ENCODE measurements at regions not wholly inside any gene's neighbourhood (a gene's known extent, or its start where the extent isn't known, plus 50 kb on each side); places are given as distances from the start of the nearest gene placed in this dataset.

DNA sequence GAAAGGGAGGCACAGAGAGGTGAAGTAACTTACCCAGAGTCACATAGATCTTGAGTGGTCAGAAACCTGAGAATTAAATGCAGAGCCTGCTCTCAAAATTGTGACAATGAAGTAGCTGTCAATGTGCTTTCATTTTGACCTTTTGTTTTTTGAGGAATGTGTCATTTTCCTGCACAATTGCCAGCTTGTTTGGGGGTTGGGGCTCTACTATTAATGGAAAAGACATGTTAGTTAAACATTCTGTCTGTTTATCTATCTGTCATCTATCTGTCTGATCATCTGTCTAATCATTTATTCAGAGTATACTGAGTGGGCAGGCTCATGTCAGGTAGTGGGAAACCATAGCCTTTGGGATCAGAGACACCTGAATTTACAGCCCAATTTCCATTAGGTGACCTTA is 428.4 kb downstream of the TSN start:
- DNase-seq, result no peak

DNA sequence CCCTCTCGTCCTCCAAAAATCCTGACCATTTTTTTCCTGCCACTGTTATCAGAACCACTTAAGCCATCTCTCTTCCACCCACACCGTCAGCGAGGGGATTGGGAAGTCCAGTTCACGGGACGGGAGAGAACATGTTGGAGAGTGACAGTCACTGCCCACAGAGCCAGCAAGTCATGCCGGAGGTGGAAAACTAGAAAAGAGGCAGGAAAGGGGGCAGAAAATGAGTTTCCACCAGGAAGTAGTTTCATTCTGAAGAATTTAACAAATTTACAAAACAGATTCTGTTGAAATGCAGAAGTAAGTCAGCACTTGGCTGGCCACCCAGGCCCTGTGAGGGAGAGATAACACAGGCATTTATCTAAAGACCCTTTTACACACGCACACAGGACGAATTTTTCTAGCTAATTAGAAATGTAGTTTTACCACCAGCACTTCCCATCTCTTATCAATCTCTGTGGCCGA is 431.3 kb downstream of the TSN start:
- DNase-seq, result no peak

DNA sequence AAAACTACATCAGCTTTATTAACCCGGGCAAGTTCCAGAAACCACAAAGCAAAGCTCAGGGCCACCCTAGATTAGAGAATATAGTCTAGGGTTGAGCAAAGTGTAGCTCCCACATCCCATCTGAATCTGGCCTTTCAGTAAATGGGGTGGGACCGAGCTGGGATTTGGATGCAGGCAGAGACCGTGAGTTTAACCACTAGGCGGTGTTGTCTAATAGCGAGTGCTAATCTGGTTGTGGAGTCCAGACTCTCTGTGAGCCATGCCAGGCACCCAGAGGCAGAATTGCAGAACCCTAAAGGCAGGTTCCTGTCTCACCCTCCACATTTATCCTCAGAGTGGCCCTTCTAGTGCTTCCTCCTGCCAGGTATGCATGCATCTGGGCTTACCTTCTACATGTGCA is 435.9 kb downstream of the TSN start:
- DNase-seq, result peak; percentile 30

DNA sequence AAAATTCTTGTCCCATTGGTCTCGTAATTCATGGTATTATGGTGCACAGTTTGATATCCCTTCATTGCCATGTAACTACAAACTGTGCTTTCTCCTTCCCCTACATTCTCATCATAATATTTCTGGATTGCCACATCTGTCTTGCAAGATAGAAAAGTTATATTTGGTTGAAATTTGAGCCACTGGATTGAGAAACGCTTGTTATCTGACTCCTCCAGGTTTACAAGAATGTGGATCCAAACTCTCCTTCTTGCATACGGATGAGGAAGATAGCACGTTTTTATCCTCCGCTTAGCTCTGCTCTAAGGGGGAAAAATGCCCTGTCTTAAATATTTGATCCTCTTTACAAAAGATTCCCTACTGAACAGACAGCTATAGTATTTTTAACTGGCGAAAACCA is 438.2 kb downstream of the TSN start:
- DNase-seq, result no peak

DNA sequence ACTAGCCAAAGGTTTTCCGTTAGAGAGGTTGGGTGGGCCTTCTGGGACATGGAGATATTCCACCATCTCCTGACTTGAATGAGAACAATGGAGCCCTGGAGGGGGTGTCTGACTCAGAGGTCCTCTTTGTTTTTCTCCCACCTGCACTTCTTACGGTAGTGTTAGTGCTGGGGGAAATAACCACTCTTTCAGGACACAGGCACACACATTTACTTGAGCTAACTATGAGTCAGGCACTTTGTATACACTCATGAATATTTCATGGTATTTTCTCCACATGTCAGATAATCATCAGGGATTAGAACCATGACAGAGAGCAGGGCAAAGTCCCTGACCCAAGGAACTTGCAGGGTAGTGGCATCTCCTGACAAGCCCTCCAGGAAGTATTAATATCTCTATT is 439.1 kb downstream of the TSN start:
- DNase-seq, result no peak

DNA sequence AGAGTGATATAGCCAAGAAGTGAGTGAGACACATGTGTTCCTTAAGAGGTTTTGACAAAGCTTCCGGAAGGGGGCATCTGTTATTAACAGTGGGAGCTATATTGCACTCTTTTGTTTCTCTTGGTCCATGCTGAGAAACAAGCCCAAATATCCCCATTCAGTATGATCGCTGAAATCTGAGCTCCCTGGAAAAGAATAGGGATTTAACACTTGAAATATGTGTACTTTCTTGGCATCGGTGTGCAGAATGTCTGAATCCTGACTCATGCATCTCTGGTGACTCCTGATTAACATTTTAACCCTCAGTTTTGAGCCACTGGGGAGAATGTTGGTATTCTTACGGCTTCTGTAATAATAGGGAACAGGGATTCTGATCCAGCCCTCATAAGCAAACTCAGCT is 448.1 kb downstream of the TSN start:
- DNase-seq, result no peak

DNA sequence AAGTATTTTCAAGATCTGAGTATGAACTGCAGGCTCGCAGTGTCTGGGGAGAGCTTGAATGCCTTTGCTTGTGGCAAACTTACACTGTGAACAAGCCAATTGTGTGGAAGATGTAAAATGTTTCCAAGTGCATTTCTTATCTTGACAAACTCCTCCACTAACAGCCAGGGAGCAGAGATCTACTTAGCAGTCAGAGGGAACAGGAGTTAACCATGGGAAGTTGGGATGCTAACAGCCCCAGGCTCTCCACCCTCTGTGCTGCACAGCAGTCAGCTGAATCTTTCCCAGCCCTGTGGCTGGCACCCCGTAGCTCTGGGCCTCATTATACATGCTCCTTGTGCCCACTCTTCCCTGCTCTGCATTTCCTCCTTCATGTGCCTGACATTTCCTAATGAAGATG is 450.2 kb downstream of the TSN start:
- DNase-seq, result no peak

DNA sequence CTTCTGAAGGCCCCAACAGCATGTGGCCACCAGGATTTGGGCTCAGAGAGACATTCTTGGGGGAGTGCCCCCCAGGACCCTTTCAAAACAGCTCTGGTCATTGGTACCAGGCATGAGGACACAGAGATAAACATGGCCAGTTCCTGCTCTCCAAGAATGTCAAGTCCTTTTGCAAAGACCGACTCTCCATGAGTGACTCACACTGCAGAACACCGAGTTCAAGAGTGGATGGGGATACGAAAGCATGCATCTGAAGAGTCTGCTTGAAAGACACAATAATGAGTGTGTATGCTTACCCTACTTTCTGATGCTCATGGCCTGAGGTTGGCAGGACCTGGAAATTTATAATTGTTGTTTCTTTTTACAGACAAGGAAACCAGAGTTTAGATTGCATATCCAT is 450.6 kb downstream of the TSN start:
- DNase-seq, result no peak

DNA sequence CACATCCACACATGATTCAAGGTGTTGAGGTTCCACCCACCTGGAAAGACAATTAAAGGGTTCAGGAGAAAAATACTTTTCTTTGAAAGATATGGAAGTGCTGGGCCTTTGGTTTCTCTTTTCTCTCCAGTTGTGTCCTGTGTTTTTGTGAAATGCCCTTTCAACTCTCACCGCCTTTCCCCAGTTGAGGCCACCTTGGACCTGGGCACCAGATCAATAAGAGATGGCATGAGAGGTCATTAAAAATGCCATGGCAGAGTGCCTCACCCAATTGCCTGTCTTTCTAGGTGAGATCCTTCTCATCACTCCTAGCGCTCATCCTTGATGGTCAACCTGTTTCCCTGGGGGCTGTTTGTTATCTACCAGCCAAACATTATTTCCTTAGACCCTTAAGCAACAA is 453.9 kb downstream of the TSN start:
- no peak for DNase-seq

DNA sequence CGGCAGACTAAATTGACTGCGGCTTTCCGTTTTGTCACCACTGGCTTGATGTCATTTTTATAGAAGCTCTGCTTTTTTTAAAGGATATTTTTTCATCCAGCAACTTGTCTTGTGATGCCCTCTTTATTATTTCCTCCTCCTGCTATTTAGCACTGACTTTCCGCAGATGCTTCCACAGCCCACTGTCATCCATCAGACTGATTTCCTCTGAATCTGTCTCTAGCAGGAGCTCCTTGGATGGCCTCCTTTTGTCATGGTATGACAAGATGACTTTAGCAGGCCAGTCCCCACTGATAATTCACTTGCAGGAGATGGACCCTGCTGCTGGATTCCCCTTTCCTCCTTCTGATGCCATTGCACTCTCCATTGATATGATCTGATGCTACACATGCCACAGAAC is 454.6 kb downstream of the TSN start:
- DNase-seq, result no peak

DNA sequence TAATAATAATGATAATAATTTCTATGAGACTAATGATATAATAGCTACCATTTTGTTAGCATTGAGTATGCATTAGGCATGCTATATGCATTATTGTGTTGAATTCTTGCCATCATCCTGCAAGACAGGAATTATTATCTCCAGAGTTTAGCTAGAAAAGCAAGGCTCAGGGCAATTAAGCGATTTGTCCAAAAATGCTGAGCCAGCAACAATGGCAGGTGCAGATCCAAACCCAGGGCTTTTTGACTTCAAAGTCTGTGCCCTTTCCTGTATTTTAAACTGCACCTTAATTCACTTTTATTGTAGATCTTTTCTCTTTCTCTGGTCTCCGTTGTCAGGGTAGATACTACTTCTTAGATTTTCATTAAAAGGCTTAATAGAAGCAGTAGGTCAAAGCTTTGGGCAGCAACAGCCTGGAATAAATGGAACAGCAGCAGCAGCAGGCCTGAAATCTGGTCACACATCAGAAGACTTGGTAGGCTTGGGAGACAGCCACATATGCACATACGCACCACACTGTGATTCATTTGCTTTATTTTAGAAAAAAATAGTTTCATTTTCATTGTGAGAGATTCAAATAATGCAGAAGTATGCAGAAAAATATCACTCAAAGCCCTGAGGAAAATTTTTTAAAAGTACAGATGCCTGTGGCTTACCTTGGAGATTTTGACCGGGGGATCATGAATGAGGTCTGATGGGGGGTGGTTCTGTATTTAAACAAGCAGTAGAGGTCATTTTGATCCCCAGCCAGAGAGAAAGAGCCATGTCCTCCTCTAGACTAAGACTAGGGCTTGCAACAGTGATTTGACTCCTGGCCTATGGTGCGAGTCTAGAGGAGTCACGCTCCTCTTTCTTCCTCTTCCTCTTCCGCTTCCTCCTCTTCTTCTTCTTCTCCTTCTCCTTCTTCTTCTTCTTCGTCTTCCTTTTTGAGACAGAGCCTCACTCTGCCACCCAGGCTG is 455.7 kb downstream of the TSN start:
- DNase-seq, result no peak

DNA sequence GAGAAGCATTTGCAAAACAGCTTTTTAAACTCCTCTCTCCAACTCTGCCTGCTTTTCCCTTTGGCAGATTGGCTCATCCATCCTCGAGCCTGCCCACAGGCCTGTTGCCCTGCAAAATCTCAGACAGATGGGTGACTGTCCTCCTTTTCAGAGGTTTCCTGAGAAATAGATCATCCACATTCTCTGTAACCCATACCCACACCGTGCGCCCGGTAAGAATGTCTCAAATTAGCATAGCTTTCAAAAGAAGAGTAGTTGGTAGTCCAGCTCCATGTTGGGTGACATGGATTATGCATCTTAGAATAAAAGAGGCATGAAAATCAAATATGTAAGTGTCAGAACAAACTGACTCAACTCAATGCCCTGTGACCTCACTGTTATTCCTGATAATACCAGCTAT is 457.9 kb downstream of the TSN start:
- no peak for DNase-seq

DNA sequence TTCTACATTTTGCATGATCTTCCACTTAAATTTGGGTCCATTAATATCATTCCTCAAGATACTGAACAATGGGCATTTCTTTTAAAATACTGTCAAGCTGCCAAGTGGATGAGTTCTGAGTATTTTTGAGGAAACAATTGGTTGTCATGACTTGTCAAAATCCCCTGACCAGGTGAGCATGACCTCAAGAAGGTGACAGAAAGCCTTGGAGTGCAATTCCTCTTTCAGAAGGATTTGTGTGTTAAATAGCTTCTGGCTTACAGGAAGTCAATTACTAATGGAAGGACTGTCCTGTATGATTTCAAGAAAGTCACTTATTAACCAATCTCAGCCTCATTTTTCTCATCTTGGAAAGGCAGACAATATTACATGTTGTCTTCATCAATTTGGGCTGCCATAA is 460.6 kb downstream of the TSN start:
- no peak for DNase-seq

DNA sequence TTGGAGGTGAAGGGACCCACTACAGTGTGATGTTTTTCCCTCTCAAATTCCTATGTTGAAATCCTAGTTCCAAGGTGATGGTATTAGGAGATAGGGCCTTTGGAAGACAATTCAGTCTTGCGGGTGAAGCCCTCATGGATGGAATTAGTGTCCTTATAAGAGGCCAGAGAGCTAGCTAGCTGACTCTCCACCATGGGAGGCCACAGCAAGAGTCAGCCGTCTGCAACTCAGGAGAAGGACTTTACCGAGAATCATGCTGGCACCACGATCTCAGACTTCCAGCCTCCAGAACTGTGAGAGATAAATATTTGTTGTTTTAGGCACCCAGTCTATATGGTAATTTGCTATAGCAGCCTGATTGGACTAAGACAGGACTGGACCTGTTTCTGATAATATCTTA is 461.4 kb downstream of the TSN start:
- no peak for DNase-seq

DNA sequence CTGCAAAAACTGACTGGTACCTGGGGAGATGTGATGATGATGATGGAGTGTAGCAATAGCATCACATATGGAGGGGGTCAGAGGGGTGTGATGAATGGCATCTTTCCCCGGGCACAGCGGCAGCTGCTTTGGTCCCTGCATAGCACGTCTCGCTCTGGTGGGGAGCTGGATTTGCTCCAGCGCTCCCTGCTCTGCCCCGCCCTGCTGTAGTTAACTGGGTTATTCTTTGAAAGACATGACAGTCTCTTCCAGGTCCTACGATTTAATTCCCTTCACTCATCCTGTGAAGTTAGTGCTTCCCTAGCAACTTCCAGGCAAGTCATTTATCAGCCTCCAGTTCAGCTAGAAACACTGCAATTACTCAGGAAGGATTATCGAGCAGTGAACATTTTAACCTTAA is 463.1 kb downstream of the TSN start:
- no peak for DNase-seq

DNA sequence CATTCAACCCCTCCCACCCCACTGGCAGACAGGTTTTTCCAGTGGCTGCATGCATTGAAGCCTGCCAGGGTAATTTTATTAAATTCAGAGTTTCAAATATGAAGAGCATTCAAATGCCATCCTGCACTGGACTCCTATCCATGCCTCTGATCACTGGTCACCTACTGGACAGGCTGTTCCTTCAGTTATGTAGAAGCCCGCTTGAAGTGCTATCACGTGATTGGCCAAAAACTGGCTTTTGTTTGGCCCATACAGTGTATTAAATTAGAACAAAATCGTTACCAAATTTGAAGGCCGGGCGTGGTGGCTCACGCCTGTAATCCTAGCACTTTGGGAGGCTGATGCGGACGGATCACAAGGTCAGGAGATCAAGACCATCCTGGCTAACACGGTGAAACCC is 464.1 kb downstream of the TSN start:
- DNase-seq, result no peak

DNA sequence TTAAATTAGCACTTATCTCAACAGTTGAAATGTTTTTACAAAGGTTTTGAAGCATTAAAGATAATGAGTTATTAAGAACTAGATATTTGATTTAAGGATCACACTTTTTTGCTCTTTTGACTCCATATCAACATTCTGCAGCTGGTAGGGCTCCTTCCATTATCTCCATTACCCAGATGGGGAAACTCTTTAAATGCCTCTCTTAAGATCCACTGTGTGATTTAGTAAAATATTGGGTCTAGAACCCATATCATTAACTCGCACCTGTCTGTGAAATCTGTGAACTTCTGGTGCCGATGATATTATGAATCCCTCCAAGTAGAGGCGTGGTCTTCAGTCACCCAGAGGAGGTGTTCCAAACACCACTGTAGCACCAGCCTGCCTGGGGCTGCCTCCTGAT is 466.2 kb downstream of the TSN start:
- no peak for DNase-seq

DNA sequence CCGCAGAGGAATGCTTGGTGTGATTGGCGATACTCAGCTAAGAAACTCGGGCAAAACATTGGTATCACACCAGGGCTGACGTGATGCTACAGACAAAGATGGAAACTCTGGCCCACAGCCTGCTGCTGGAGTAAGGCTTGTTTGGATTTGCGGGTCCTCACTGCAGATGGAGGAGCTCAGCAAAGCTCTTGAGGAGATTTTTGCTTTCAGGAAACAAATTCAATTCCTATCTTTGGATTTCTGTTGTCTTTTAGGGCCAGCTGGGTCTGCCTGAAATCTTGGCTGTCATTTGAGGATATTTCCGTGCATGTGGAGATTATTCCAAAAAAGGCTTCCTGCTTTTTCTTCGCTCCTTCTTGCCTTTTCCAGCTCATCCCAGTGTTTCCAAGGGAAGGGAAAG is 475.8 kb downstream of the TSN start:
- no peak for DNase-seq

DNA sequence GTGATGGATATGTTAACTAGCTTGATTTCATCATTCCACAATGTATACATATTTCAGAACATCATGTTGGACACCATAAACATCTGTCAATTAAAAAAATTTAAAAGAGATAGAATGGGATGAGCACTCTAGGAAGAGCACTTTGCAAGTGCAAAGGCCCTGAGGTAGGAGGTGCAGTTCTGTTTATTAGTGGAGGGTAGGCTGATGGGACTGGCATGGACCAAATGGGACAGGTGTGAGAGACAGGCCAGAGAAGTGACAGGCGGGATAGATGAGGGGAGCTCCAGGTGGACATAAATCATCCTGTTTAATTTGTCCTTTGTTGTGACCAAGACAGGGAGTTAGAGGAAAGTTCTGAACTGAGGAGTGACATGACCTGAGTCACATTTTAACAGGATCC is 477.9 kb downstream of the TSN start:
- DNase-seq, result no peak

DNA sequence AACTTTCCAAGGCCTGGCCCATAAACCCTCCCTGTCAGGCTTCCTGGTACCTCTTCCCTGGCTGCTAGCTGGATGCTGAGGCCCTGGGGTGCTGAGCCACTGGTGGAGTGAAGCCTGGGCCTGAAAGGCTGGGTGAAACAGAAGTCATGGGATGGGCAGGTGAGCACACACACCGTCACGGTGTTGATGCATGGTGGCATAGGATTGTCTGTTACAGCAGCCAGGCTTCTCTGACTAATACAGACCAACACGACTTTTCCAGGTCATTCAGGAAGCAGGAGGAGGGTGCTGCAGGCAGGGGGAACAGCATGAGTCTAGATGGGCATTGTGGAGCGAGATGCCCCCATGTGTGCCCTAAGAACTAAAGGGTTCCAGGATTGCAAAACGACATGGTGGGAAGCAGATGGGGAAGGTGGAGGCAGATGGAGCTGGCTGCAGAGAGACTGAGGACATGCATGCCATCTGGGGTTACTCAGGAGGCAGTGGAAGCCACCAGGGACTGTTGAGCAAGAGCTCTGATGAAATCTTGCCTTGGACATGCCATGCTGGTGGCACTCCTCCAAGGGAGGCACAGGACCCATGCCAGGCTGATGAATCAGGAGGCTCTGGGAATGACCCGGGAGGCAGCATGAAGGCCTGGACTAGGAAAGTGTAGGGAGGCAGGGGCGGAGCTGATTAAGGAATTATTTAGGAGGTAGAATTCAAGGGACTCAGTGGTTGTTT is 480.9 kb downstream of the TSN start:
- no peak for DNase-seq

DNA sequence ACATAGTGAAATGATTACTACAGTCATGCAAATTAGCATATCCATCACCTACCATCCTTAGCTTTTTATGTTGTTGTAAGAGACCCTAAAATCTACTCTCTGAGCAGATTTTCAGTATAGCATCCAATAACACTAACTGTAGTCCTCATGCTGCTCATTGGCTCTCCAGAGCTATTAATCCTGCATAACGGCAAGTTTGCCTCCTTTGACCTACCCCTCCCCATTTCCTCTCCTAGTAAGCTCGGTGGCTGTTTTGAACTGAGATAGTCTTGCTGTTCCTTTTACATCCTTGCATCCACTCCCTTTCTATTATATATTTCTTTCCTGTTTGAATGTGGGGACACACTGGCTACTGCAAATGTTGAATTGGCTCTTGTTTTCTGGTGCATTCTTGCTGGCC is 481.5 kb downstream of the TSN start:
- DNase-seq, result no peak

DNA sequence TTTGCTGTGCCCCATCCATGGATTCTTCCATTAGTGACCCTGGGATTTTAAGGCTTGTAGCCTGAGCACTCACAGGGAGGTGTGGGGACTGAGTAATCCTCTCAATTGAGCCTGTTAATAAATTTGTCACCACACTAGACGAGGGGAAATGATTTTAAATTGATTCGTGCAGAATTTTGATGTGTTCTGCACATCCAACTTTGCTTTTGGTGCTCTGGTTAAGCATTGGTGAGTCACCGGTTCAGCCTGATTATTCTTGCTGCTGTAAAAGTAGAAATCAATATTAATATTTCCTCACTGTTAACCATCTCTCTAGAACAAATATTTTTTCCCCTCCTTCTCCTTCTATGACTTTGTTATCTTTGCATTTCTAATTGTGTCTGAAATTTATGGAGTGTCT is 482.0 kb downstream of the TSN start:
- no peak for DNase-seq

DNA sequence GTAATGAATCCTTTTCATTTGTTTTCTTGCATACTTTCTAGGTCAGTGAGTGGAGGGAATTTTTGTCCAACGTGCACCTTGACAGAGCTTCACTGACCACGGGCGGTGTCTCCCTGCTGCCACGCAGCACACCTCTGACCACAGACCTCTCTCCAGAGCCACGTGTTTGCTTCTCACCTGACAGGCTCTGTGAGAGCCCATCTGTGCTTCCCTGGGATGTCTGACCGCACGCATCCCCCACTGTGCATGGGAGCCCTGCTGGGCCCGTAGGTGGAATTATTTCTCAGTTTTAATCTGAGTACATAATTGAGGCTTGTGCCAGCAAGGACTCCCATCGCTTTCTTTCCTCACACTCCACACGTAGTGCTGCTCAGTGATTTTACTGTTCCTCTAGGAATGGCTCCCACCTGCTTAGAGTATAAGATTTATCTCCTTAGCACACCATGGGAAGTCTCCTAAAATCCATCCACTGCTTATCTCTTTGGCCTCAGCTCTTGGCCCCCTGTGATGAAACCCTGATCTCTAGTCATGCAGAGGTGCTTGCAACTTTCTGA is 482.6 kb downstream of the TSN start:
- DNase-seq, result no peak

DNA sequence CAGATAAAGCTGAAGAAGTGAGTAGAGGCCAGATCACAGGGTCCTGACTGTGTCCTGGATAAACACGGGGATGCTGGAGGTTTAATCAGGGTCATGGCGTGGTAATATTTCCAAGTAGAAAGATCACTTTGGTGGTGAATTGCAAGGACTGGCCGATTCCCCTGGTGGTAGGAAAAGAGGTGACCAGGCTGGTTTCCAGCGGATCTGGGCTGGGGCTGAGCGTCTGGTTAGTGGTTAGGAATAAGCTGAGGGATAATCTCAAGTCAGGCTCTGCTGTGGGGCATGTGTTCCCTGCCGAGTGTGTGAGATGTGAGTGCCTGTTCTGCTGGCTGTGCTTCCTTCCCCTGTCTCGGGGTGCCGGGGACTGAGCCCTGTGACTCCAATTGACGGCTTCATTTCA is 484.0 kb downstream of the TSN start:
- no peak for DNase-seq

Data from NCI-H1436 (cell line).